CD14-positive monocyte (primary cell): ENCODE measurements at regions not wholly inside any gene's neighbourhood (a gene's known extent, or its start where the extent isn't known, plus 50 kb on each side); places are given as distances from the start of the nearest gene placed in this dataset.

Source experiments
- DNase-seq, 3 donors: peaks; one replicate each; pipeline ENCODE4 v3.0.0-alpha.2; 2011 to 2022
- H2AFZ ChIP-seq: 2 replicates; pipeline ENCODE4 v1.6.0; 2012; ENCODE audit warnings: mild to moderate bottlenecking, low read depth, low read length, inconsistent platforms; ENCODE audit not compliant: insufficient read depth, poor library complexity, severe bottlenecking
- H3K27ac ChIP-seq, 2 donors: 1 replicate in 1 of 2; 2 replicates in 1 of 2; pipeline ENCODE4 v1.5.1; 2012 to 2013; ENCODE audit warnings: low read length in 2 of 2, control low read depth in 1 of 2, inconsistent platforms in 1 of 2, low read depth in 1 of 2, mild to moderate bottlenecking in 1 of 2
- H3K27me3 ChIP-seq, 2 donors: one replicate each; pipeline versions ENCODE4 v1.6.0 to v1.6.1; 2011 to 2013; ENCODE audit warnings: low read length in 2 of 2; ENCODE audit not compliant: control insufficient read depth in 2 of 2, insufficient read depth in 2 of 2
- H3K36me3 ChIP-seq, 2 donors: replicated peaks in 1 of 2; 1 replicate in 1 of 2; 2 replicates in 1 of 2; pipeline versions ENCODE4 v1.5.1 to v1.6.1; 2012 to 2013; ENCODE audit warnings: low read length in 2 of 2, control low read depth in 1 of 2, inconsistent platforms in 1 of 2, mild to moderate bottlenecking in 1 of 2; ENCODE audit not compliant: insufficient read depth in 2 of 2, control insufficient read depth in 1 of 2
- H3K4me1 ChIP-seq, 2 donors: 1 replicate in 1 of 2; 2 replicates in 1 of 2; pipeline versions ENCODE4 v1.5.1 to v1.6.1; 2012 to 2013; ENCODE audit warnings: low read length in 2 of 2, control low read depth in 1 of 2, inconsistent platforms in 1 of 2, mild to moderate bottlenecking in 1 of 2, moderate library complexity in 1 of 2; ENCODE audit not compliant: insufficient read depth in 2 of 2, control insufficient read depth in 1 of 2
- H3K4me2 ChIP-seq: replicated peaks from 2 replicates; pipeline ENCODE3; 2012; ENCODE audit warnings: low read length, moderate library complexity, mild to moderate bottlenecking; ENCODE audit not compliant: poor library complexity, severe bottlenecking; ENCODE audit errors: extremely low read depth
- H3K4me3 ChIP-seq, 3 experiments: fragments of 200-600 bp in 1 of 3; sonication (generic) in 1 of 3; replicated peaks in 1 of 3; 1 replicate in 2 of 3; 2 replicates in 1 of 3; pipeline ENCODE4 v1.5.1; 2011 to 2013; ENCODE audit warnings: low read length in 3 of 3, mild to moderate bottlenecking in 3 of 3, control low read depth in 2 of 3, low read depth in 2 of 3, inconsistent platforms in 1 of 3, moderate library complexity in 1 of 3
- H3K79me2 ChIP-seq: 2 replicates; pipeline ENCODE4 v1.6.0; 2012; ENCODE audit warnings: mild to moderate bottlenecking, control low read depth, inconsistent platforms, low read length, moderate library complexity; ENCODE audit not compliant: insufficient read depth
- H3K9ac ChIP-seq: 2 replicates; pipeline ENCODE4 v1.6.0; 2017; ENCODE audit warnings: low read length, mild to moderate bottlenecking; ENCODE audit not compliant: insufficient read depth, poor library complexity, severe bottlenecking
- H3K9me3 ChIP-seq, 2 donors: replicated peaks in 1 of 2; 1 replicate in 1 of 2; 2 replicates in 1 of 2; pipeline versions ENCODE4 v1.5.1 to v1.6.1; 2012 to 2013; ENCODE audit warnings: low read length in 2 of 2, control low read depth in 1 of 2; ENCODE audit not compliant: control insufficient read depth in 1 of 2, insufficient read depth in 1 of 2
- H4K20me1 ChIP-seq: 2 replicates; pipeline ENCODE4 v1.6.0; 2012; ENCODE audit warnings: mild to moderate bottlenecking, low read length, control low read depth, moderate library complexity; ENCODE audit not compliant: insufficient read depth
- H3K27ac Mint-ChIP-seq, 7 donors: one replicate each; pipeline ENCODE4 v1.8.0; 2020; ENCODE audit warnings: mild to moderate bottlenecking in 7 of 7, mixed read lengths in 7 of 7, moderate library complexity in 6 of 7, inconsistent platforms in 2 of 7
- H3K27me3 Mint-ChIP-seq, 3 donors: one replicate each; pipeline ENCODE4 v1.8.0; 2021 to 2022; ENCODE audit warnings: low read depth in 3 of 3, mild to moderate bottlenecking in 3 of 3, mixed read lengths in 3 of 3, moderate library complexity in 3 of 3, inconsistent platforms in 1 of 3
- H3K36me3 Mint-ChIP-seq, 2 donors: one replicate each; pipeline ENCODE4 v1.8.0; 2020; ENCODE audit warnings: mixed read lengths in 2 of 2, inconsistent platforms in 1 of 2, mild to moderate bottlenecking in 1 of 2
- H3K4me1 Mint-ChIP-seq: one replicate; pipeline ENCODE4 v1.8.0; 2020; ENCODE audit warnings: mild to moderate bottlenecking, mixed read lengths
- H3K4me3 Mint-ChIP-seq, 2 donors: one replicate each; pipeline ENCODE4 v1.8.0; 2020; ENCODE audit warnings: mild to moderate bottlenecking in 2 of 2, mixed read lengths in 2 of 2, moderate library complexity in 1 of 2
- H3K9me3 Mint-ChIP-seq, 7 donors: one replicate each; pipeline ENCODE4 v1.8.0; 2020 to 2022; ENCODE audit warnings: mixed read lengths in 7 of 7, mild to moderate bottlenecking in 6 of 7, moderate library complexity in 6 of 7, inconsistent platforms in 2 of 7
- CTCF ChIP-seq: fragments of 200-600 bp; IDR thresholded peaks from one replicate; pipeline ENCODE4 v1.8.0; 2022; ENCODE audit warnings: antibody characterized with exemption, mild to moderate bottlenecking
- WGBS: methylation state at CpG from one replicate; pipeline ENCODE4 v1.1.5; 2013; ENCODE audit warnings: missing lambda C conversion rate; ENCODE audit not compliant: insufficient coverage; 5-methylcytosine and 5-hydroxymethylcytosine counted together
- intact Hi-C, 2 donors: fragments of 100-400 bp; cut with micrococcal nuclease; formaldehyde crosslinking; loops; one replicate each; pipeline versions ENCODE4 v1.15.0 to v1.15.1; 2023

GRCh38 chr2:118774458-118775133, 72.9 kb downstream of the EN1 start:
- Histone ChIP-seq H3K9me3 (no peaks in the 10 kb centered on the region), H3K4me2 (peak overlapping the region; percentile 21), H3K27ac (no peak overlapping the region), H3K27me3 (peaks cover 32 to 41% of the 10 kb centered on the region in 2 donors), H3K36me3 (no peaks in the 10 kb centered on the region), H2AFZ (no peak overlapping the region), H4K20me1 (no peaks in the 10 kb centered on the region), H3K4me1 (no peaks in the 10 kb centered on the region), H3K4me3 (no peak overlapping the region), H3K79me2 (no peaks in the 10 kb centered on the region), H3K9ac (no peak overlapping the region)
- intact Hi-C loops = no loop called here
- peak overlapping the region in 1 of 2 donors; percentile 67 for H3K4me3 Mint-ChIP-seq
- H3K36me3 Mint-ChIP-seq = no peaks in the 10 kb centered on the region
- peaks cover 4% of the 10 kb centered on the region for H3K4me1 Mint-ChIP-seq
- H3K27me3 Mint-ChIP-seq = peaks cover 38 to 54% (median 49%) of the 10 kb centered on the region in 3 donors
- no peak for DNase-seq
- no peak for TF ChIP-seq CTCF
- H3K9me3 Mint-ChIP-seq = peaks cover 0 to 13% (median 4%) of the 10 kb centered on the region in 7 donors
- H3K27ac Mint-ChIP-seq = no peak overlapping the region
- WGBS = 1% methylated on average over 38 of the region's 45 CpGs

- H3K27me3 Mint-ChIP-seq = peaks cover 44 to 57% (median 50%) of the 10 kb centered on the region in 3 donors
- no peak overlapping the region for H3K9ac ChIP-seq
- H3K4me1 ChIP-seq = no peaks in the 10 kb centered on the region
- no peak overlapping the region for H3K4me3 ChIP-seq
- DNase-seq = no peak
- peak overlapping the region in 1 of 2 donors; percentile 67 for H3K4me3 Mint-ChIP-seq
- intact Hi-C loops = no loop called here
- H3K9me3 Mint-ChIP-seq = peaks cover 0 to 13% (median 4%) of the 10 kb centered on the region in 7 donors
- peaks cover 4% of the 10 kb centered on the region for H3K4me1 Mint-ChIP-seq
- H3K27ac ChIP-seq = no peak overlapping the region
- WGBS = 94% methylated on average over 2 of the region's 7 CpGs
- no peak for TF ChIP-seq CTCF
- no peak overlapping the region for H2AFZ ChIP-seq
- H3K36me3 ChIP-seq = no peaks in the 10 kb centered on the region
- no peaks in the 10 kb centered on the region for H4K20me1 ChIP-seq
- H3K27ac Mint-ChIP-seq = no peak overlapping the region
- H3K4me2 ChIP-seq = no peak overlapping the region
- no peaks in the 10 kb centered on the region for H3K9me3 ChIP-seq
- H3K36me3 Mint-ChIP-seq = no peaks in the 10 kb centered on the region
- H3K27me3 ChIP-seq = peaks cover 32 to 41% of the 10 kb centered on the region in 2 donors
- no peaks in the 10 kb centered on the region for H3K79me2 ChIP-seq
Observed at GRCh38 chr2:118773826-118774225, 73.6 kb downstream of the EN1 start.
